ENCODE measurements at regions not wholly inside any gene's neighbourhood (a gene's known extent, or its start where the extent isn't known, plus 50 kb on each side); places are given as distances from the start of the nearest gene placed in this dataset.

GRCh38 chrX:145881175-145881995 is 63.8 kb downstream of the SLITRK2 start:
- H3K27ac ChIP-seq = no peak overlapping the region
- no peaks in the 10 kb centered on the region for H3K4me1 ChIP-seq (ENCODE audit: low read depth)
- no peaks in the 10 kb centered on the region for H3K27me3 ChIP-seq
- peaks cover 3% of the 10 kb centered on the region for H3K9me3 ChIP-seq (ENCODE audit: low read depth)
- no peaks in the 10 kb centered on the region for H3K36me3 ChIP-seq
- H3K4me3 ChIP-seq = no peak overlapping the region
- DNase-seq (ENCODE audit: low read depth in 1 of 2, low spot score in 1 of 2) = no peak
- TF ChIP-seq, protein P1, sequence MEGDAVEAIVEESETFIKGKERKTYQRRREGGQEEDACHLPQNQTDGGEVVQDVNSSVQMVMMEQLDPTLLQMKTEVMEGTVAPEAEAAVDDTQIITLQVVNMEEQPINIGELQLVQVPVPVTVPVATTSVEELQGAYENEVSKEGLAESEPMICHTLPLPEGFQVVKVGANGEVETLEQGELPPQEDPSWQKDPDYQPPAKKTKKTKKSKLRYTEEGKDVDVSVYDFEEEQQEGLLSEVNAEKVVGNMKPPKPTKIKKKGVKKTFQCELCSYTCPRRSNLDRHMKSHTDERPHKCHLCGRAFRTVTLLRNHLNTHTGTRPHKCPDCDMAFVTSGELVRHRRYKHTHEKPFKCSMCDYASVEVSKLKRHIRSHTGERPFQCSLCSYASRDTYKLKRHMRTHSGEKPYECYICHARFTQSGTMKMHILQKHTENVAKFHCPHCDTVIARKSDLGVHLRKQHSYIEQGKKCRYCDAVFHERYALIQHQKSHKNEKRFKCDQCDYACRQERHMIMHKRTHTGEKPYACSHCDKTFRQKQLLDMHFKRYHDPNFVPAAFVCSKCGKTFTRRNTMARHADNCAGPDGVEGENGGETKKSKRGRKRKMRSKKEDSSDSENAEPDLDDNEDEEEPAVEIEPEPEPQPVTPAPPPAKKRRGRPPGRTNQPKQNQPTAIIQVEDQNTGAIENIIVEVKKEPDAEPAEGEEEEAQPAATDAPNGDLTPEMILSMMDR (IDR thresholded peaks at IDR 0.05; ENCODE audit: low read depth, low read length) = no peak

GRCh38 chrX:145886469-145886868 is 68.8 kb downstream of the SLITRK2 start:
- H3K4me3 ChIP-seq = no peak overlapping the region
- TF ChIP-seq, protein P1 (IDR thresholded peaks at IDR 0.05; ENCODE audit: low read depth, low read length) = no peak
- H3K27me3 ChIP-seq = no peaks in the 10 kb centered on the region
- no peak for DNase-seq (ENCODE audit: low read depth in 1 of 2, low spot score in 1 of 2)
- peaks cover 4% of the 10 kb centered on the region for H3K9me3 ChIP-seq (ENCODE audit: low read depth)
- H3K27ac ChIP-seq = no peak overlapping the region
- H3K4me1 ChIP-seq (ENCODE audit: low read depth) = no peaks in the 10 kb centered on the region
- no peaks in the 10 kb centered on the region for H3K36me3 ChIP-seq

GRCh38 chrX:145910017-145910416 is 92.4 kb downstream of the SLITRK2 start:
- no peaks in the 10 kb centered on the region for H3K27me3 ChIP-seq
- H3K36me3 ChIP-seq = no peaks in the 10 kb centered on the region
- H3K4me1 ChIP-seq (ENCODE audit: low read depth) = no peaks in the 10 kb centered on the region
- DNase-seq (ENCODE audit: low read depth in 1 of 2, low spot score in 1 of 2) = no peak
- H3K9me3 ChIP-seq (ENCODE audit: low read depth) = no peaks in the 10 kb centered on the region
- H3K27ac ChIP-seq = no peak overlapping the region
- no peak overlapping the region for H3K4me3 ChIP-seq
- TF ChIP-seq, protein P1 (IDR thresholded peaks at IDR 0.05; ENCODE audit: low read depth, low read length) = no peak

DNA sequence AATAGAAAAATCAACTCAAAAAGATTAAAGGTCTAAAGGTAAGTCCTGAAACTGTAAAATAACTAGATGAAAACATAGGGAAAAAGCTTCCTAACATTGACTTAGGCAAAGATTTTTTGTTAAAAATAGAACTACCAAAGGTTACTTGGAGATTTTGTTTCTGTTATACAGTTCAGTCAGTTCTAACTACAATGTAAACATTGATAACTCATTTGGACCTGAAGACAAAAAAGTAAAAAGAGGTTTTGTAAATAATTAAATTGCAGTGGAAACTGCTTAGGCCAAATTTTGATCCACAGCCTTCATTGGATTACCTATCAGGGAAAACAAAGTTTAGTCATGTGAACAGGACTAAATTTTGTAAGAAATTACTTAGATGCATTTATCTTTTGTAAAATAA is 101.8 kb downstream of the SLITRK2 start:
- H3K27me3 ChIP-seq = no peaks in the 10 kb centered on the region
- DNase-seq (ENCODE audit: low read depth in 1 of 2, low spot score in 1 of 2) = no peak
- TF ChIP-seq, protein P1 (IDR thresholded peaks at IDR 0.05; ENCODE audit: low read depth, low read length) = no peak
- no peak overlapping the region for H3K27ac ChIP-seq
- H3K4me1 ChIP-seq (ENCODE audit: low read depth) = no peaks in the 10 kb centered on the region
- no peaks in the 10 kb centered on the region for H3K9me3 ChIP-seq (ENCODE audit: low read depth)
- H3K36me3 ChIP-seq = no peaks in the 10 kb centered on the region
- H3K4me3 ChIP-seq = no peak overlapping the region

DNA sequence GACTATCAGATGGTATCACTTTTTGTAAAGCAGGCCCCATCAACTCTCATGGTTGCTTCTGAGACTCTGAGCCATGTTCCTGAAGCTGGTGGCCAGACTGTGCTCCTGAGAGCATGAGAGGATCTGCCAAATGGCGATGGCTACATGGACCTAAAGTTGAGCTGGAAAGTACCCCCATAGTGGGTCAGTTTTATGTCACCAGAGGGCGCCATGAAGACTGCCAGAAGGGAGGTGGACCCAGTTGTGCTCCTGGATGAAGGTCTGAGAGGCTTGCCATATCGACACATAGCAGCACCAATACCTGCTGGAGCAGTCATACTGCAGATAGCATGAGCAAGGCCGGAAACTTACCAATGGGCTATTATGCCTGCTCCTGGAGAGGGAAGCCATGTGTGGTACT is 105.7 kb downstream of the SLITRK2 start:
- no peaks in the 10 kb centered on the region for H3K9me3 ChIP-seq (ENCODE audit: low read depth)
- H3K4me3 ChIP-seq = no peak overlapping the region
- no peak for DNase-seq (ENCODE audit: low read depth in 1 of 2, low spot score in 1 of 2)
- H3K27me3 ChIP-seq = no peaks in the 10 kb centered on the region
- no peaks in the 10 kb centered on the region for H3K4me1 ChIP-seq (ENCODE audit: low read depth)
- H3K27ac ChIP-seq = no peak overlapping the region
- TF ChIP-seq, protein P1 (IDR thresholded peaks at IDR 0.05; ENCODE audit: low read depth, low read length) = no peak
- H3K36me3 ChIP-seq = no peaks in the 10 kb centered on the region
